Neural progenitor cell (in vitro differentiated cells): ENCODE measurements at regions not wholly inside any gene's neighbourhood (a gene's known extent, or its start where the extent isn't known, plus 50 kb on each side); places are given as distances from the start of the nearest gene placed in this dataset.

Experiments
- DNase-seq: peaks from one replicate; pipeline ENCODE4 v3.0.0-alpha.2; 2016; ENCODE audit warnings: low spot score
- H2AFZ ChIP-seq: fragments of 200-600 bp; sonication (generic); replicated peaks from 2 replicates; pipeline ENCODE4 v1.6.1; 2016; ENCODE audit warnings: antibody characterized with exemption
- H3F3A ChIP-seq: fragments of 200-600 bp; sonication (generic); 2 replicates; pipeline ENCODE4 v1.6.1; 2016; ENCODE audit warnings: antibody characterized with exemption, low read depth
- H3K27ac ChIP-seq: fragments of 200-600 bp; sonication (generic); 2 replicates; pipeline ENCODE4 v1.5.1; 2016; ENCODE audit warnings: mild to moderate bottlenecking
- H3K27me3 ChIP-seq: fragments of 200-600 bp; sonication (generic); 2 replicates; pipeline ENCODE4 v1.6.1; 2016; ENCODE audit warnings: mild to moderate bottlenecking, moderate library complexity
- H3K36me3 ChIP-seq: fragments of 200-600 bp; sonication (generic); 2 replicates; pipeline ENCODE4 v1.5.1; 2016
- H3K4me1 ChIP-seq: fragments of 200-600 bp; sonication (generic); 2 replicates; pipeline ENCODE4 v1.6.1; 2016; ENCODE audit warnings: mixed run types
- H3K4me2 ChIP-seq: fragments of 200-600 bp; sonication (generic); 2 replicates; pipeline ENCODE4 v1.6.1; 2016
- H3K4me3 ChIP-seq: fragments of 200-600 bp; sonication (generic); 2 replicates; pipeline ENCODE4 v1.5.1; 2016
- H3K79me2 ChIP-seq: fragments of 200-600 bp; sonication (generic); 2 replicates; pipeline ENCODE4 v1.6.1; 2016; ENCODE audit warnings: low read depth
- H3K9ac ChIP-seq: fragments of 200-600 bp; sonication (generic); 2 replicates; pipeline ENCODE4 v1.6.1; 2016
- H3K9me3 ChIP-seq: fragments of 200-600 bp; sonication (generic); 2 replicates; pipeline ENCODE4 v1.5.1; 2016; ENCODE audit warnings: low read depth
- H4K20me1 ChIP-seq: fragments of 200-600 bp; sonication (generic); 2 replicates; pipeline ENCODE4 v1.6.1; 2016; ENCODE audit warnings: low read depth
- H3K27ac Mint-ChIP-seq: 3 replicates; pipeline ENCODE4 v1.8.0; 2021; ENCODE audit warnings: mixed read lengths
- H3K27me3 Mint-ChIP-seq: 2 replicates; pipeline ENCODE4 v1.8.0; 2022; ENCODE audit warnings: low read depth, mild to moderate bottlenecking, inconsistent platforms, moderate library complexity, mixed read lengths; ENCODE audit not compliant: insufficient read depth
- H3K36me3 Mint-ChIP-seq: 3 replicates; pipeline ENCODE4 v1.8.0; 2021; ENCODE audit warnings: mixed read lengths
- H3K4me1 Mint-ChIP-seq: 3 replicates; pipeline ENCODE4 v1.8.0; 2021; ENCODE audit warnings: mixed read lengths
- H3K4me3 Mint-ChIP-seq: 3 replicates; pipeline ENCODE4 v1.8.0; 2021; ENCODE audit warnings: mild to moderate bottlenecking, moderate library complexity, mixed read lengths
- H3K9me3 Mint-ChIP-seq: 3 replicates; pipeline ENCODE4 v1.8.0; 2020; ENCODE audit warnings: mixed read lengths
- CTCF ChIP-seq: fragments of 200-600 bp; sonication (generic); IDR thresholded peaks from 2 replicates; pipeline ENCODE4 v1.5.1; 2017; ENCODE audit warnings: antibody characterized with exemption, mild to moderate bottlenecking
- EZH2 ChIP-seq: fragments of 200-600 bp; sonication (generic); IDR thresholded peaks from 2 replicates; pipeline ENCODE4 v1.6.1; 2017; ENCODE audit warnings: antibody characterized with exemption, mild to moderate bottlenecking, moderate library complexity
- EZH2phosphoT487 ChIP-seq: fragments of 200-600 bp; sonication (generic); IDR thresholded peaks from 2 replicates; pipeline ENCODE4 v1.6.1; 2017; ENCODE audit warnings: antibody characterized with exemption

- H3K27ac Mint-ChIP-seq = no peak overlapping the region
- DNase-seq = no peak
- H3K9me3 Mint-ChIP-seq = peaks cover 2% of the 10 kb centered on the region
- Histone ChIP-seq H3K79me2 (no peaks in the 10 kb centered on the region), H3F3A (no peaks in the 10 kb centered on the region), H4K20me1 (no peaks in the 10 kb centered on the region), H3K27me3 (no peaks in the 10 kb centered on the region), H3K4me2 (no peak overlapping the region), H2AFZ (no peak overlapping the region), H3K9me3 (no peaks in the 10 kb centered on the region), H3K4me1 (no peaks in the 10 kb centered on the region), H3K27ac (no peak overlapping the region), H3K4me3 (no peak overlapping the region), H3K9ac (no peak overlapping the region), H3K36me3 (no peaks in the 10 kb centered on the region)
- no peaks in the 10 kb centered on the region for H3K27me3 Mint-ChIP-seq
- TF ChIP-seq CTCF = no peak
- no peak for TF ChIP-seq EZH2phosphoT487
- no peaks in the 10 kb centered on the region for H3K36me3 Mint-ChIP-seq
- H3K4me1 Mint-ChIP-seq = no peaks in the 10 kb centered on the region
- H3K4me3 Mint-ChIP-seq = no peak overlapping the region
Measured at GRCh38 chr13:76656056-76656455, 230.1 kb downstream of the KCTD12 start.

DNA sequence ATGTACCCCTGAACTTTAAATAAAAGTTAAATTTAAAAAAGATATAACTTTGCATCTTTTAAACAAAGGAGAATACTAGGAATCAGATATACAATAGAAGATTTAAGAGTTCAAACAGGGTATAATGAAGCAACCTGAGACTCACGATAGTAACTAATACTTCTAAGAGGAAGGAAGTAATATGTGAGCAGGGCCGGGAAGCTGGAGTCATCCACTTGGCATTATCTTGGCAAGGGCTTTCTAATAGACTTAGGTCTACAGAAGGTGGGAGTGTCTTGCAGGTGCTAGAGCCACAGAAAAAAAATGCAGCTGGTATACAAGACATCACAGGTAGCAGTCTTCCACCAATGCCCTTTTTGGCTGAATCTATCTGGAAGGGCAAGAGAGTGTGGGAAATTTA, 231.9 kb downstream of the KCTD12 start:
- Histone ChIP-seq H3K27ac (no peak overlapping the region), H3K4me3 (no peak overlapping the region), H3F3A (no peaks in the 10 kb centered on the region), H3K4me2 (no peak overlapping the region), H3K79me2 (no peaks in the 10 kb centered on the region), H3K9me3 (no peaks in the 10 kb centered on the region), H4K20me1 (no peaks in the 10 kb centered on the region), H3K4me1 (no peaks in the 10 kb centered on the region), H3K9ac (no peak overlapping the region), H2AFZ (no peak overlapping the region), H3K27me3 (no peaks in the 10 kb centered on the region), H3K36me3 (no peaks in the 10 kb centered on the region)
- H3K27ac Mint-ChIP-seq = no peak overlapping the region
- no peak for DNase-seq
- no peak overlapping the region for H3K4me3 Mint-ChIP-seq
- H3K4me1 Mint-ChIP-seq = no peaks in the 10 kb centered on the region
- no peaks in the 10 kb centered on the region for H3K36me3 Mint-ChIP-seq
- no peak for TF ChIP-seq EZH2phosphoT487
- H3K9me3 Mint-ChIP-seq = peaks cover 2% of the 10 kb centered on the region
- H3K27me3 Mint-ChIP-seq = no peaks in the 10 kb centered on the region

GRCh38 chr13:76651286-76651685, 234.9 kb downstream of the KCTD12 start:
- Histone ChIP-seq H3K27ac (no peak overlapping the region), H3K79me2 (no peaks in the 10 kb centered on the region), H3K36me3 (no peaks in the 10 kb centered on the region), H3K9ac (no peak overlapping the region), H4K20me1 (no peaks in the 10 kb centered on the region), H3F3A (no peaks in the 10 kb centered on the region), H3K4me2 (no peak overlapping the region), H2AFZ (no peak overlapping the region), H3K9me3 (no peaks in the 10 kb centered on the region), H3K4me1 (no peaks in the 10 kb centered on the region), H3K27me3 (no peaks in the 10 kb centered on the region), H3K4me3 (no peak overlapping the region)
- no peaks in the 10 kb centered on the region for H3K36me3 Mint-ChIP-seq
- H3K27me3 Mint-ChIP-seq = no peaks in the 10 kb centered on the region
- H3K27ac Mint-ChIP-seq = no peak overlapping the region
- H3K4me1 Mint-ChIP-seq = no peaks in the 10 kb centered on the region
- no peak overlapping the region for H3K4me3 Mint-ChIP-seq
- TF ChIP-seq EZH2phosphoT487 (no peak), CTCF (no peak), EZH2 (no peak)
- DNase-seq = no peak
- no peaks in the 10 kb centered on the region for H3K9me3 Mint-ChIP-seq

GRCh38 chr13:76647550-76647949, 238.7 kb downstream of the KCTD12 start:
- Histone ChIP-seq H3F3A (no peaks in the 10 kb centered on the region), H4K20me1 (no peaks in the 10 kb centered on the region), H3K27ac (no peak overlapping the region), H3K4me3 (no peak overlapping the region), H3K4me1 (no peaks in the 10 kb centered on the region), H3K4me2 (no peak overlapping the region), H2AFZ (no peak overlapping the region), H3K27me3 (no peaks in the 10 kb centered on the region), H3K9ac (no peak overlapping the region), H3K9me3 (no peaks in the 10 kb centered on the region), H3K36me3 (no peaks in the 10 kb centered on the region), H3K79me2 (no peaks in the 10 kb centered on the region)
- TF ChIP-seq EZH2phosphoT487 (no peak), CTCF (no peak), EZH2 (no peak)
- no peaks in the 10 kb centered on the region for H3K9me3 Mint-ChIP-seq
- no peaks in the 10 kb centered on the region for H3K36me3 Mint-ChIP-seq
- DNase-seq = no peak
- H3K27ac Mint-ChIP-seq = no peak overlapping the region
- no peaks in the 10 kb centered on the region for H3K4me1 Mint-ChIP-seq
- H3K27me3 Mint-ChIP-seq = no peaks in the 10 kb centered on the region
- H3K4me3 Mint-ChIP-seq = no peak overlapping the region
